Head of caudate nucleus (tissue), 42 donors: ENCODE measurements at regions not wholly inside any gene's neighbourhood (a gene's known extent, or its start where the extent isn't known, plus 50 kb on each side); places are given as distances from the start of the nearest gene placed in this dataset.
A peak's percentile ranks its signal among the peaks of the same experiment; 100 is the strongest.

ENCODE experiments used
- DNase-seq, 42 donors: peaks; one replicate each; pipeline versions ENCODE4 v3.0.0 to v3.0.0-alpha.2; 2020 to 2021; ENCODE audit warnings: mixed read lengths in 7 of 42
- intact Hi-C: fragments of 100-400 bp; cut with DNase I; formaldehyde crosslinking; loops from one replicate; pipeline ENCODE4 v1.15.0; 2022

GRCh38 chr18:68439642-68440041 is 275.3 kb downstream of the TMX3 start:
- intact Hi-C loops = no loop called here
- DNase-seq = peak in 9 of 42 donors; percentile 5 to 58 (median 20)

GRCh38 chr18:68438983-68439382 is 275.9 kb downstream of the TMX3 start:
- no peak for DNase-seq
- intact Hi-C loops = no loop called here

DNA sequence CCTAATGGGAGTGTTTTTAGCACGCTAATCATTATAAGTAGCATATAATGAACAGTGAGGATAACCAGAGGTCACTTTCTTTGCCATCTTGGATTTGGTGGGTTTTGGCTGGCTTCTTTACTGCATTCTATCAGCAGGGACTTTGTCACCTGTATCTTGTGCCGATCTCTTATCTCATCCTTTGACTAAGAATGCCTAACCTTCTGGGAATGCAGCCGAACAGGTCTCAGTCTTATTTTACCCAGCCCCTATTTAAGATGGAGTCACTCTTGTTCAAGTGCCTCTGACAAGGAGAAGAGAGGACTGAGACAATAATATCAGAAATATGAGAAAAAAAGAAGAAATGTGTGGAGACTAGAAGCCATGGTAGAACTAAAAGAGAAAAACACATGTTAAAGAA is 276.4 kb downstream of the TMX3 start:
- DNase-seq = no peak
- intact Hi-C loops = no loop called here

DNA sequence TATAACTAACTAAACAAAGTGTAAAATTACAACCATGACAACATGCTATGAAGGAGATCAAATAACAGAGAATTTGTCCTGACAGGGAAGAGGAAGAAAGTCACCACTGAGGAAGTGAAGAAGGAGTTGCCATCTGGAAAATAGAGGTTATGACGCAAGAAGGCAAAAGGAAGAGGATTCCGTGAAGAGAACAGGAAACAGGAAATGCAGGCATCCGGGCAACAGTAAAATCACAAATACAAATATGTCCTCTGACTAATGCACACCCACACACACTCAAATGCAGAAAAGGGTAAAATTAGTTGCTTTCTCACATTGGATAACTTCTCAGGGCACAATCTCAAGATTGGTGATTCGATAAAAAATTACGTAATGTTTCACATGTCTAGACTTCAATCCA is 278.4 kb downstream of the TMX3 start:
- intact Hi-C loops = no loop called here

DNA sequence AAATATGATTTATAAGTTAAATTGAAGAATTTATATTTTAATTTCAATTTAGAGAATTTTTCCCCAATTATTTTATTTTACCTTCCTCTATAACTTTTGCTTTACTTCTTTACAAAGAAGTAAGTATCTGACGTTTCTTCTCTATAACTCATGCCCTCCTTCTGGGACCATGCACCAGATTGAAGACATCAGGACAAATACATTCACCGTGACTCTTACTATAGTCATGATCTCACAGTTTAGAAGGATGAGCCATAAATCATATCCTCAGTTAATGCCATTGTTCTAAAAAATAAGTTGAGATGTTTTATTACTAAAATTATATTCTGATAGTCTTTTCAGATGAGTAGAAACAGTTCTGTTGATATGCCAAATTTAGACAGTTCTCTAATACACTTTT is 279.3 kb downstream of the TMX3 start:
- no peak for DNase-seq
- intact Hi-C loops = no loop called here

More for the DNA sequence above, 278.4 kb downstream of the TMX3 start:
- no peak for DNase-seq

- intact Hi-C loops = no loop called here
- no peak for DNase-seq
These were observed 283.0 kb downstream of the TMX3 start for GRCh38 chr18:68431922-68432198.

DNA sequence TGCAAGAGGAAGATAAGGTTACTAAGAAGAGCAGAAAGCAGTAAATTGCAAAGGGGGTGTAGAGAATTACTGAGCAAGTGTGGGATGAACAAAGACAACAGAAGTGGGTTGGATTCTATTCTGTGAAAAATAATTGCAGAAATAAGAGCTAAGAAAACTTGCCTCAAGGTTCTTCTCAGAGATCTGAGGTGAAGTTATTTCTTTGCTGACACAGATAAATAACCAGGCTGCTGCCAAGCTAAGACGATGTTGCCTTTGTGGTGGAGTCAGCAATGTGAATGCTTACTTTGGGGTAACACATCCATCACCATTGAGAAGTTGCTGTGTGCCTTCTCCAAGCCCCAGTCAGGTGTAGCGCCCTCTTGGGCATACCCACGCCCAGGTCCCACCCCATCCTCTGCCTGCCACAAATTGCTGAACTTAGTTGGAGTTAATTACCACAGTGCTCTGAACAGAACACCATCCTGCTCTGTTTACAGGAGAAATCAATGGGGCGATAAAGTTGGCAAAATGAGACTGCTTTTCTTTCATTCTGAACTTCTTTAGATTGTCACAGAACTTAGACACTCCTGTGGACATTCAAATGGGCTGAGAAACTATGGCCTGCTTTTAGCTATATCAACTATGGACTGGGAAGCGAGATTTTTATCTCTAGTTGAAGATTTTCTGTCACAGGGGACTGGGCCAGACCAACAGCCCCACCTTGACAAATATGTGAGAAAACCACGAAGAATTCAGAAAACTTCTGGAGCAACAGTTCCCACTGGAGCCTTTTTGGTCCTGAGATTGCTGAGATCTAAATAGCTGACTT is 283.6 kb downstream of the TMX3 start:
- DNase-seq = no peak
- intact Hi-C loops = no loop called here

DNA sequence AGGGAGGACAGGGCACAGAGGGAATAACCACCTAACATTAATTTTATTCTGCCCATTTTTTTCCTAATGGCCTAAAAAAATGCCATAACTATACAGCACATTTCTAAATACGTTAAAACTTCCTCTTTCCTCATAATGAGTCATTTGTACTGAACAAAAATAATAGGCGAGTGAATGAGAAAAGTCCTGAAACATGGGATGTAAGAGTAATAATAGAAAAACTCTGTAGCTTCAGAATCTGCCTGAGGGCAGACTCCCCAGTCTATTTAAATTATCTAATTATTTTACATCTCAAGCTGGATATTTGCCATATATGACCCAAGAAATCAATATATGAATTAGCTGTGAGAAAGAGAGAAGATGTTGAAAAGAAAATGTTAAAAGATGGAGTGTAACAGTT is 285.1 kb downstream of the TMX3 start:
- DNase-seq = no peak
- intact Hi-C loops = no loop called here

- no peak for DNase-seq
- intact Hi-C loops = no loop called here
These were observed 285.8 kb downstream of the TMX3 start for GRCh38 chr18:68429111-68429510.

DNA sequence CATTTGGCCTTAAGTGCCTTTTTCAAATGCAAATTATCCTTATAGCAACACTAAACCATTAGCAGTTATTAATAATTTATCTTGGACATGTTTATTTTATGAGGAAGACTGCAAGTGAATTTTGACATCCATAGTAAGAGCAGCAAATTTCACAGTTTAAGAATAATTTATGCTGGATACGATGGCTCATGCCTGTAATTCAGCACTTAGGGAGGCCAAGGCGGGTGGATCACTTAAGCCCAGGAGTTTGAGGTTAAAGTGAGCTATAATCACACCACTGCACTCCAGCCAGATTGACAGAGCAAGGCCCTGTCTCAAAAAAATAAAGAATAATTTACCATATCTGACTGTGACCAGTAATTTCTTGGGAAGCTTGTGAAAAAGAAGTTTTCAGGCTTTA is 286.2 kb downstream of the TMX3 start:
- DNase-seq = no peak
- intact Hi-C loops = no loop called here

DNA sequence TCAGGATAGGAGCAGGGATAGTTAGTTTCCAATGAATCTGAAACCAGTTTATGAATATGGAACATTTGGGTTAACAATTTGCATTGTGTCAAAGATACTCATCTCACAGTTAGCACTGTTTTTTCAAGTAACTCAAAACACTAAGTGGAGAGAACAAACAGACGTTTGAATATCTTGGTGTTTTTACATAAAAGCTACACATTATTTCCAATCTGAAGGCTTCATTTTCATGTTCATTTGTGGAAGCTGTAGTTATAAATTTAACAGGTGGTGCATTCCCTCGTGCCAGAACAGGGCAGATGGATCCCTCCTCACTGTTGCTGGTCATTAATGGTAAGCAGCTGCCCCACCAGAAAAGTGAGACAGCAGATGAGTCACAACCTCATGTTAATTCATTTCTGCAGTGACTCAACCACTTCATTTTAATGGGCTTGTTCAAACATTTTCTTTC is 286.9 kb downstream of the TMX3 start:
- DNase-seq = peak in 5 of 42 donors; percentile 18 to 58 (median 32)
- intact Hi-C loops = no loop called here

DNA sequence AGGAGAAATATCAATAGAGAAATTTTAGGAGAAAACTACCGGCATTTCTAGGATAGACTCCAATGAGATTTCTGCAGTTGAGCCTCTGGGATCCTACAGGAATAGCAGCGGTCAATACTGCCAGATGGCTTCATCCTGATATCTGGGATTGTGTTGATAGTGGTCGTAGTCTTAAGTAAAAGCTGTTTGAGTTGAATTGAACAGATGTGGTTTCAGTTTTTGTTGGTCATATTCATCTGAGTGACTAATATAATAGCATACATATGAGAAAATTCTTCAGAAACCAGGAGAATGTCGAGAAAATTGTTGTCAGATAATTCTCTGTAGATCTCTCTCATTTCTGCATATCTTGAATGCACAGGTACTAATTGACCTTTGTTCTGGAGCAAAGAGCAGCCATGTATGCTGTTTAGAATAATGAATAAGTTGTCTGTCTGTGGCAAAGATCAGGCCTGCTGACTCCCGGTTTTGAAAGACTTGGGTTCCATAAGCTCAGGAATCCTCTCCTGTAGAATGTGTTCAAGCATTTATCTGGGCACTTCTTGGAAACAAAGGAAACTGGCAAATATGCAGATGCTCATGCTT is 288.1 kb downstream of the TMX3 start:
- intact Hi-C loops = no loop called here
- DNase-seq = no peak

GRCh38 chr18:68418881-68419280 is 296.0 kb downstream of the TMX3 start:
- intact Hi-C loops = no loop called here

GRCh38 chr18:68418226-68418868 is 296.6 kb downstream of the TMX3 start:
- DNase-seq = peak in 2 of 42 donors; percentile 10 to 27
- intact Hi-C loops = no loop called here

More at GRCh38 chr18:68418881-68419280, 296.0 kb downstream of the TMX3 start:
- no peak for DNase-seq

GRCh38 chr18:68417826-68418225 is 297.1 kb downstream of the TMX3 start:
- intact Hi-C loops = no loop called here
- no peak for DNase-seq

GRCh38 chr18:68417166-68417799 is 297.6 kb downstream of the TMX3 start:
- peak in 1 of 42 donors; percentile 10 for DNase-seq
- intact Hi-C loops = no loop called here

DNA sequence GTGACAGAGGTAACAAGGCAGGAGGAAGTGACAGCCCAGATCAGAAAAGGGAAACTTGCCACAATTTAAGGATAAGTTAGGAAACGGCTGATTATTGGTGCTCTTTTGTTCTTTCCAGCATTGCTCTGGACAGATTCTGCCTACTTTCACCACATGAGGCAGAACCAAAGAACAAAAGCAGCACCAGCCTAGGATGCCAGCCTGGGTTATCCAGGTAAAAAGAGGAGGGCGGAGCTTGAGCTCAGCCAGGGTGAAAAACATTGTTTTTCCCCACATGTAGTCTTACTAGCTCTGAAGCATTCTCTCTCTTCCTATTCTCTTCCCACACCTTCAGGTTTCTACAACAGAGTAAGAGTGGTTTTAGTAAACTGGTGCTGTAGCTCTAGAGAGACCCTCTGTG is 300.5 kb downstream of the TMX3 start:
- DNase-seq = no peak
- intact Hi-C loops = no loop called here

DNA sequence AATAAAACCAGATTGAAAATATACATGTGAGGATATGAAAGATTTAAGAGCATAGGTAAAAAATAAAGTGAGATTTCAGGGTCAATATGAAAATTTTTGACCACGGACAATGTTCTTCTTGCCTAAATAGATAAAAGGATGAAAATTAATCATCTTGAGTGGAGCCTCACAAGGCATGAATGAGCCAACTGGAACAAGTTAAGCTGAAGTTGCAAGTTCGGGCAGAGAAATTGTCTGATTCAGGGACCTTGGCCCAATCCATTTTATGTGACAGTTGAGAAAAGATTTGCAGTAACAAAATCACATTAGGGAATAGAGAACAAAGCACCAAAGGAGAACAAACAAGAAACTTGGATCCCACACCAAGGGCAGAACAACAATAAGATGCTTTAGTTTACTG is 305.3 kb downstream of the TMX3 start:
- intact Hi-C loops = no loop called here
- DNase-seq = no peak

GRCh38 chr18:68406761-68407160 is 308.1 kb downstream of the TMX3 start:
- peak in 2 of 42 donors; percentile 48 to 60 for DNase-seq
- intact Hi-C loops = no loop called here

DNA sequence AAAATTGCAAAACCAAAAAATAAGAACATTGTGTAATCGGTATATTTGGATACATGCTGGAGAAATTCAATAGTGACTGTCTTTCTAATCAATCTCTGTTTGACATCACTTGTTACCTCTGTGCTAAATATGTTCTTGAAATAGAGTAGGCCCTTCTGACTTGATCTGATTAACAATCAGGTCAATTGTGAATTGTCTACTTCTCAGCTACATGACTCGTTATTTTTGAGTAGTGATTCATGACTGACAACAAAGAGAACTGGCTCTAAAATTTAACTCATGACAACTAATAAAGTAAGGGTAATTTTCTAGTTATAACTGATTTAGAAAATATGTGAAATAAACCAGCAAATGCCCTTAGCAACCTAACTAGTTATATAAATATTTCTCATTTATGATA is 312.1 kb downstream of the TMX3 start:
- intact Hi-C loops = no loop called here

More for the DNA sequence above, 312.1 kb downstream of the TMX3 start:
- DNase-seq = no peak
